ENCODE measurements at regions not wholly inside any gene's neighbourhood (a gene's known extent, or its start where the extent isn't known, plus 50 kb on each side); places are given as distances from the start of the nearest gene placed in this dataset.
"Not testable (repeated sequence)": the region's sequence is repeated elsewhere in the genome, so short reads cannot be mapped to it uniquely, and the experiment has no call there.

DNA sequence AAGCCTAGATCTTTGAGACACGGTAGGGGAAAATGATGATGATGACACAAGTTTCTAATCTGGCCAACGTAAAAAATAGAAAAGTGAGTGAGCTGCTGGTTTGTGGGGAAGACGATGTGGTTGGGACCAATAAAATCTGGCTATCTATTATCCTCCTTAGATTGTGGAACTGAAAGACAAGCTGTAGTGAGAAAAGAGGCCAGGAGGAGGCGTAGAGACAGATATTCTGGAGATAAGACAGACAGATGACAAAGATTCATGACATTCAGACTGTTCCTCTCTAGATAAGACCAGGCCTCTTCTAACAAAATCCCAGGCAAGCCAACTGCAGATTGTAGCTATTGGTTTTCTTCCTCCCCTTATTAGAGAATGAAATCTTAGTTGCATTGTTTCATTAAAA is 376.3 kb upstream of the UBE2E3 start:
- DNase-seq (ENCODE audit: low read depth in 1 of 2, low spot score in 2 of 2), result peak in 1 of 2 experiments; percentile 11
- Histone ChIP-seq H3K36me3 (no peaks in the 10 kb centered on the region), H3K27ac (no peak overlapping the region)

DNA sequence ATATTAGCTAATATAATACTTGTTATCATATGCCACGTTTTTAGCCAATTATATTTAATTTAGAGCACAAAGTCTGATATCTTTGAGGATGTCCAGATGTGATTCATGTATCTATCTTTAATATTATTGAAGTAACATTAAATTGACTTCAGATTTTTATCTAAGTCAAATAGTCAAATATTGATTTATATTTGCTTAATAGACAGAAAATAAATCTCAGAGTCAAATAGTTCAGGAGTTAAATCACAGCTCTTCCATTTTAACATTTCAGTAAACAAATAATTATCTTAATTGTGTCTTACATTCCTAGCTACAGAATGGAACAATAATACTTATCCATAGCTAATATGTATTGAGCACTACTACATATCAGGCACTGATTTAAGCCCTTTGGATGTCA is 379.4 kb upstream of the UBE2E3 start:
- Histone ChIP-seq H3K27me3 (replicated peaks) (no peaks in the 10 kb centered on the region), H3K27ac (no peak overlapping the region), H3K4me3 (no peak overlapping the region), H3K36me3 (no peaks in the 10 kb centered on the region), H3K9me3 (replicated peaks) (no peaks in the 10 kb centered on the region), H3K4me1 (replicated peaks) (no peaks in the 10 kb centered on the region)
- DNase-seq (ENCODE audit: low read depth in 1 of 2, low spot score in 2 of 2), result no peak

More for the DNA sequence above, 376.3 kb upstream of the UBE2E3 start:
- H3K27me3 ChIP-seq (replicated peaks), result no peaks in the 10 kb centered on the region
- H3K9me3 ChIP-seq (replicated peaks), result no peaks in the 10 kb centered on the region
- no peaks in the 10 kb centered on the region for H3K4me1 ChIP-seq (replicated peaks)
- H3K4me3 ChIP-seq, result no peak overlapping the region

DNA sequence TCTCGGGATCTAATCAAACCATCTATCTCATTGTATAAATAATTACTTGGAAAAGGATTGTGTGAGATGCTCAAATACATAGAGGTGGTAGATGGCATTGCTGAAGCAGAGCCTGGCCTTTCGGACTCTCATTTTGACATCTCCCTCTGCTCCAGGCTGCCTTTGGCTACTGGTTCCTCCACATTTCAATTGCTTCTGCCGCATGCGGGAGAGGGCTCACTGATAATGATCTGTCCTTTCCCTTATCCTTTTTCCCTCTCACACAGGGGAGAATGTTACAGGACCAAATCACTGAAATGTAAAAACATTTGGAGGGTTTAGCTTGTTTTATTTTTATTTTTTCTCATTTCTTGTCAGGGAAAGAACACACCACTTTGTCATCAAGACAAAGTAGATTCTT is 380.6 kb upstream of the UBE2E3 start:
- Histone ChIP-seq H3K27ac (no peak overlapping the region), H3K27me3 (replicated peaks) (no peaks in the 10 kb centered on the region), H3K9me3 (replicated peaks) (no peaks in the 10 kb centered on the region), H3K4me1 (replicated peaks) (no peaks in the 10 kb centered on the region), H3K36me3 (no peaks in the 10 kb centered on the region), H3K4me3 (no peak overlapping the region)
- no peak for DNase-seq (ENCODE audit: low read depth in 1 of 2, low spot score in 2 of 2)

DNA sequence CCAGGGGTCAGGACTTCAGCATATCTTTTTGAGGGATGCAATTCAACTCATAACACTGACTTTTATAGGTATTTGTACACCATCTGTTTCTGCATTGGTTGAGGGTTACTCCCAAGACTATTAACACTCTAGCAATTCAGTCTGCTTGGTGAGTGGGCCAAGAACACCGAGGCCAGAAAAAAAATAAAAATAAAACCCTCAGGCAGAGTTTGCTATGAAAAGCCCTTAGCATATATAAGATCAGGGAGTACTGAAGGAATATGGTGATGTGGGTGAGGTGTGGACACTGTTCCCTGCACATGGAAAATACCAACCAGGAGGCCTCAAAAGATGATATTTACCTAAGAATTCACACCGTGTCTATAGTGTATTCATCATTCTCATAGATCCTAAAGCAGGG is 383.2 kb upstream of the UBE2E3 start:
- Histone ChIP-seq H3K4me1 (replicated peaks) (no peaks in the 10 kb centered on the region), H3K36me3 (no peaks in the 10 kb centered on the region)

DNA sequence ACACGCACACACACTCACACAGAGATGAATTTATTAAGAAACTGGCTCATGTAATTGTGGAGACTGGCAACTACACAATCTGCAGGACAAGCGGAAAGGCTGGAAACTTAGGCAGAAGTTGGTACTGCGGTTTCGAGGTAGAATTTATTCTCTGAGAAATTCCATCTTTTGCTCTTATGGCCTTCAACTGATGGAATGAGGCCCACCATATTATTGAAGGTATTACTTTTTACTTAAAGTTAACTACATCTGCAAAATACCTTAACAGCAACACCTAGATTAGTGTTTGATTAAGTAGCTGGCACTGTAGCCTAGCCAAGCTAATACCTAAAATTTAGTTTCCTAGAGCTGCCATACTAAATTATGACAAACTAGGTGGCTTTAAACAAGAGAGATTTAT is 384.0 kb upstream of the UBE2E3 start:
- no peaks in the 10 kb centered on the region for H3K4me1 ChIP-seq (replicated peaks)
- no peak overlapping the region for H3K4me3 ChIP-seq
- H3K36me3 ChIP-seq, result no peaks in the 10 kb centered on the region
- H3K27me3 ChIP-seq (replicated peaks), result no peaks in the 10 kb centered on the region
- H3K27ac ChIP-seq, result no peak overlapping the region
- no peaks in the 10 kb centered on the region for H3K9me3 ChIP-seq (replicated peaks)
- DNase-seq (ENCODE audit: low read depth in 1 of 2, low spot score in 2 of 2), result no peak

More for the DNA sequence above, 383.2 kb upstream of the UBE2E3 start:
- no peak for DNase-seq (ENCODE audit: low read depth in 1 of 2, low spot score in 2 of 2)
- H3K9me3 ChIP-seq (replicated peaks), result no peaks in the 10 kb centered on the region
- no peak overlapping the region for H3K27ac ChIP-seq
- no peak overlapping the region for H3K4me3 ChIP-seq
- H3K27me3 ChIP-seq (replicated peaks), result no peaks in the 10 kb centered on the region

DNA sequence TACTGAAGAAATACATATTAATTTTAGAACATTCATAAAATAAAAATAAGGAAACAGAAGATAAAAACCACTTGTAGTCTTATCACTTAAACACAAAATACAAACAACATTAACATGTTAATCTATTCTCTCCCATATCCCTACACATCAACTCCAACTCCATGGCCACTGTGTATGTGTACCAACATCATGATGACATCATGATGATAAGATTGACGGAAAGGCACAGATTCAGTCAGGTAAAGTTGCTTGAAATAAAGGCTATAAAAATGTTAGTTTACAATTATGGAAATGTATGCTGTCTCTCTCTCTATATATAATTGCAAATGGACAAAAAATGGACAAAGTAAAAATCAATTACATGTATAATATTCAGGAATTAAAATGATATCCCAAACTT is 388.5 kb upstream of the UBE2E3 start:
- H3K9me3 ChIP-seq (replicated peaks), result no peaks in the 10 kb centered on the region
- no peaks in the 10 kb centered on the region for H3K36me3 ChIP-seq
- no peak for DNase-seq (ENCODE audit: low read depth in 1 of 2, low spot score in 2 of 2)
- H3K27me3 ChIP-seq (replicated peaks), result no peaks in the 10 kb centered on the region
- H3K27ac ChIP-seq, result no peak overlapping the region
- H3K4me3 ChIP-seq, result no peak overlapping the region
- H3K4me1 ChIP-seq (replicated peaks), result no peaks in the 10 kb centered on the region

DNA sequence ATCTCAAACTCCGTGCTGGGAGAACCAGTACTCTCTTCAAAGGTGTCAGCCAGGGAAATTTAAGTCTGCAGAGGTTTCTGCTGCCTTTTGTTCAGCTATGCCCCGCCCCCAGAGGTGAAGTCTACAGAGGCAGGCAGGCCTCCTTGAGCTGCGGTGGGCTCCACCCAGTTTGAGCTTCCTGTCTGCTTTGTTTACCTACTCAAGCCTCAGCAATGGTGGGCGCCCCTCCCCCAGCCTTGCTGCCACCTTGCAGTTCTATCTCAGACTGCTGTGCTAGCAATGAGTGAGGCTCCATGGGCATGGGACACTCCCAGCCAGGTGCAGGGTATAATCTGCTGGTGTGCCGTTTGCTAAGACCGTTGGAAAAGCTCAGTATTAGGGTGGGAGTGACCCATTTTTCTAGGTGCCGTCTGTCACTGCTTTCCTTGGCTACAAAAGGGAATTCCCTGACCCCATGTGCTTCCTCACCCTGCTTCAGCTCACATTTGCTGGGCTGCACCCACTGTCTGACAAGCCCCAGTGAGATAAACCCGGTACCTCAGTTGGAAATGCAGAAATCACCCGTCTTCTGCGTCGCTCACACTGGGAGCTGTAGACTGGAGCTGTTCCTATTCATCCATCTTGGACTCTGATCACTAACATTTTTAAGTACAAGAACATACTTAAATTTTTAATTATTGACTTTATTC is 389.2 kb upstream of the UBE2E3 start:
- not testable (repeated sequence) for H3K36me3 ChIP-seq; H3K9me3 ChIP-seq (replicated peaks); H3K4me3 ChIP-seq; H3K4me1 ChIP-seq (replicated peaks); H3K27ac ChIP-seq; DNase-seq (ENCODE audit: low read depth in 1 of 2, low spot score in 2 of 2); H3K27me3 ChIP-seq (replicated peaks)

DNA sequence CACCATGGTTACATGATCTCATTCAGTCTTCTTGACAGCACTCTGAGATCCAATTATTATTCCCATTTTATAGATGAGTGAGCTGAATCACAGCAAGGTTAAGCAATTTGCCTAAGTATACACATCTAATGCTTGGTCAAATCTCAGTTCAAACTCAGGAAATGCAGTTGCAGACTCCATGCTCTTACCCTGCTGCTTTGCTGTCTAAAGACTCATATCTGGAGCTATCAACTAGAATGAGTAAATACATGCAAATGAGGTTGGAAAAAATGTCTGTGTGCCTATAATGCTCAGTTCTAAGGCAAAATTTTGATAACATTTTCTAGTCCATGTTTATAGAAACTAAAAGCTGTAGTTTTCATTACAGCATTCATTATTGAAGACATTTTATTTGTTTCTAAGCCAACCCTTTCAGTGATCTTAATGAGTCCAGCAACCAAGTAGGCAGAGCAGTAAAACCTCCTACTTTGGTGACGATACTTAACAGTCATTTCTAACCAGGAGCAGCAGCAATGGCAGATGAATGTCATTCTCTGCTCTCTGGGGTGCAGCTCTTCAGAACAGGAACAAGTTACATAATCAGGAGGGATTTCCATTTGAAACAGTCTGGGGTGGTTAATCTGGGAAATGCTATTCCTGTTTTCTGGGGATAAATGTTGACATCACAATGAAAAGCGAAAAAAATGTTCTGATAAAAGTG is 396.8 kb upstream of the UBE2E3 start:
- Histone ChIP-seq H3K36me3 (no peaks in the 10 kb centered on the region), H3K27ac (no peak overlapping the region), H3K4me3 (no peak overlapping the region), H3K9me3 (replicated peaks) (no peaks in the 10 kb centered on the region), H3K27me3 (replicated peaks) (no peaks in the 10 kb centered on the region), H3K4me1 (replicated peaks) (no peaks in the 10 kb centered on the region)
- DNase-seq (ENCODE audit: low read depth in 1 of 2, low spot score in 2 of 2), result no peak

DNA sequence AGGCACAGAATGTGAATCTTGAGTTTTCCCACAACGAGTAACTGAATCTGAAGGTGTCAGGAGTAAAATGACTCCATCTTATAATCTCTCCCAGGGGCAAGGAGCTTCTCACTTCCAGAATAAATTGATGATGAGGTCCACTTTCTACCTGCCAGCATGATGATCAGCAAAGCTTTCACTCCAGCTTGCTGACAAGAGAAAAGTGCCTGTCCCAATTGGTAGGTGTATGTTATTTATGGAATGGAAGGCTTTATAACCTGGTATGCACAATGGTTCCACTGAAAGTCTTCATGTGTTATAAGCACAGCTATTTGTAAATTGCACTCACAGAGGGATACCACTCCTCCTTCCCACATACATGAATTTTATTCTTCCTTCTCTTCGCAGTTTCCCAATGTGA is 401.0 kb upstream of the UBE2E3 start:
- DNase-seq (ENCODE audit: low read depth in 1 of 2, low spot score in 2 of 2), result no peak
- no peak overlapping the region for H3K27ac ChIP-seq
- H3K4me3 ChIP-seq, result no peak overlapping the region
- H3K36me3 ChIP-seq, result no peaks in the 10 kb centered on the region
- no peaks in the 10 kb centered on the region for H3K27me3 ChIP-seq (replicated peaks)
- H3K9me3 ChIP-seq (replicated peaks), result no peaks in the 10 kb centered on the region
- no peaks in the 10 kb centered on the region; the same call in 1 of the 2 replicates for H3K4me1 ChIP-seq (replicated peaks)

DNA sequence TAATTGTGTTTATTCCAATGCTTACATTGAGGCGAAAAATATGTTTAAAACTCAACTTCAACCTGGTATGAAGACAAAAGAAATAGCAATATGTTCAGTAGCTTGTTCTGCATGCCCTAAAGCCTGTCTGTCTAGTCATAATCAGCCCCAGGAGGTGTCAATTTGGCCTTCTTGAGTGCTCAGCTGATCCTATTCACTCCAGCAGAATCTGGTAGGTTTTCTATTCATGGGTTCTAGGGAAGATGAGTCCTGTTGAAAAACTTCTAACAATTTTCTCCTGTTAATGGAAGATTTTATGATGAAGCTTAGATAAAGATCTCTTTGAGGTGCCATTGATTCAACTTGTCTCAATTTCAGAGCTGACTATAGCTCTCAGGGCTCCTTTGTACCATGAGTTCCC is 402.0 kb upstream of the UBE2E3 start:
- H3K27me3 ChIP-seq (replicated peaks), result no peaks in the 10 kb centered on the region
- no peak overlapping the region for H3K4me3 ChIP-seq
- H3K9me3 ChIP-seq (replicated peaks), result no peaks in the 10 kb centered on the region
- no peak for DNase-seq (ENCODE audit: low read depth in 1 of 2, low spot score in 2 of 2)
- H3K27ac ChIP-seq, result no peak overlapping the region
- H3K36me3 ChIP-seq, result no peaks in the 10 kb centered on the region
- H3K4me1 ChIP-seq (replicated peaks), result peaks cover 9% of the 10 kb centered on the region

DNA sequence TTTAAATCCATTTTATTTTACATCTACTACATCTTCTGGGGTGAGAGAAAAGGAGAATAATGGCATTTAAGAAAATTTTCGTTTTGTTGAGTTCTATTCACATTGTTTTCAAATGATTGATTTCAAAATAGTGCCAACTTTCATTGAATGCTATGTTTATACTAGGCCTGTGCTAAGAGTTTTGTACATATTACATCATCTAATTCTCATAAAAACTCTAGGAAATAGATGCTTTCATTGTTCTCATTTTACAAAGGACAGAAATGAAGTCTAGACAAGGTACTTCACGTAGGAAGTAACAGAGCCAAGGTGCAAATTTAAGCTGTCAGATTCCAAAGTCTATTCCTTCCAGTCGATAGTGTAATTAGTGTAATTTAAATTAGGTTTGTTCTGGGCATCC is 402.8 kb upstream of the UBE2E3 start:
- no peak overlapping the region for H3K27ac ChIP-seq
- no peaks in the 10 kb centered on the region for H3K9me3 ChIP-seq (replicated peaks)
- H3K27me3 ChIP-seq (replicated peaks), result no peaks in the 10 kb centered on the region
- H3K36me3 ChIP-seq, result no peaks in the 10 kb centered on the region
- H3K4me1 ChIP-seq (replicated peaks), result peaks cover 9% of the 10 kb centered on the region
- DNase-seq (ENCODE audit: low read depth in 1 of 2, low spot score in 2 of 2), result no peak
- H3K4me3 ChIP-seq, result no peak overlapping the region

DNA sequence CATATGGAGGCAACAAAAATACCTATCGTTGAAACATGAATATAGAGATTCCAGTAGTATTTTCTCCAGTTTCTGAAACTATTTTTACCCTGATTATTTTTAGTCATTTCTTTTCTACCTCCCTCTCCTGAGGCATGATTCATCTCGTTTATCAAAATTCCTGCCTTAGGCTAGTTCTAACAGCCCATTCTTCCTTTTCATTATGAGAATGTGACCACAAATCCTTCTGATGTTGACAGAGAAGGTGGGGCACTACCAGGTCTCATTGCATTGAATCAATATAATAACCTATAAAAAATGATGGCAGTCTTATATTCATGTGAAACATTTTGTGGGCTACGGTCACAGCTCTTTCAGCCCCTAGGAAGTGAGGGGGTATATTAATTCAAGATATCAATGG is 406.5 kb upstream of the UBE2E3 start:
- Histone ChIP-seq H3K4me1 (replicated peaks) (peaks cover 17% of the 10 kb centered on the region), H3K27ac (no peak overlapping the region), H3K27me3 (replicated peaks) (no peaks in the 10 kb centered on the region), H3K4me3 (no peak overlapping the region), H3K9me3 (replicated peaks) (no peaks in the 10 kb centered on the region), H3K36me3 (no peaks in the 10 kb centered on the region)
- peak in 1 of 2 experiments; percentile 19 for DNase-seq (ENCODE audit: low read depth in 1 of 2, low spot score in 2 of 2)

DNA sequence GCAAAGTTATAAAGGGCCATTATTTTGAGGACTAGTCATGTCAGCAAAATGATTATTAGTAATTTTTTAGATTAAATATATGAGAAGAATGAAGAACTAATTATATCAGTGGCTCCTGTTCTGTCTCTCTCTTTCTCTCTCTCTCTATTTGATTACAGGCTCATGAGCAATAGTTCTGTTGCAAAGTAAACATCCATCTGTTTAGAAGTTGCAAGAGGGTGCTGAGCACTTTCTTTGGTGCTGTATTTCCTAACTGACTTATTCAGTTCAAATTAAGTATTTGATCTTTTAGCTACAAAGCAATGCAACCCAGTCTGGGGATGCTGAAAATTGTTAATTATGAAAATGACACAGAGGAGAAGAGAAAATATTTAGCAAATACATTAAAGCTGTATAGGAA is 408.1 kb upstream of the UBE2E3 start:
- H3K27ac ChIP-seq, result no peak overlapping the region
- no peak overlapping the region for H3K4me3 ChIP-seq
- H3K36me3 ChIP-seq, result no peaks in the 10 kb centered on the region
- H3K4me1 ChIP-seq (replicated peaks), result peaks cover 17% of the 10 kb centered on the region
- no peaks in the 10 kb centered on the region for H3K27me3 ChIP-seq (replicated peaks)
- H3K9me3 ChIP-seq (replicated peaks), result no peaks in the 10 kb centered on the region
- no peak for DNase-seq (ENCODE audit: low read depth in 1 of 2, low spot score in 2 of 2)

DNA sequence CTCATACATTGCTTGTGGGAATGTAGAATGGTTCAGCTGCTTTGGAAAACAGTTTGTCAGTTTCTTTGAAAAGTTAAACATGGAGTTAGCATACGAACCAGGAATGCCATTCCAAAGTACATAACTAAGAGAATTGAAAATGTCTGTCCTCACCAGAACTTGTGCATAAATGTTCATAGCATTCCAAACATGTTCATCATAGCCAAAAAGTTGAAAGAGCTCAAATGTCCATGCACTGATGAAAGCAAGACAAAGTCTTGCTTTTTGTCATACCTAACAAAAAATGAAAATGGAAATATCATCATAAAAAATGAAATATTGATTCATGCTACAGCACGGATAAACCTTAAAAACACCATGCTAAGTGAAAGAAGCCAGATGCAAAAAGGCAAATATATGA is 408.8 kb upstream of the UBE2E3 start:
- no peaks in the 10 kb centered on the region for H3K36me3 ChIP-seq
- H3K27ac ChIP-seq, result no peak overlapping the region; the same call in 1 of the 2 replicates
- H3K4me1 ChIP-seq (replicated peaks), result peaks cover 17% of the 10 kb centered on the region
- DNase-seq (ENCODE audit: low read depth in 1 of 2, low spot score in 2 of 2), result peak in 1 of 2 experiments; percentile 7
- H3K9me3 ChIP-seq (replicated peaks), result no peaks in the 10 kb centered on the region
- no peaks in the 10 kb centered on the region for H3K27me3 ChIP-seq (replicated peaks)
- H3K4me3 ChIP-seq, result no peak overlapping the region
